ENCODE measurements at regions not wholly inside any gene's neighbourhood (a gene's known extent, or its start where the extent isn't known, plus 50 kb on each side); places are given as distances from the start of the nearest gene placed in this dataset.
"Not testable (repeated sequence)": the region's sequence is repeated elsewhere in the genome, so short reads cannot be mapped to it uniquely, and the experiment has no call there.

DNA sequence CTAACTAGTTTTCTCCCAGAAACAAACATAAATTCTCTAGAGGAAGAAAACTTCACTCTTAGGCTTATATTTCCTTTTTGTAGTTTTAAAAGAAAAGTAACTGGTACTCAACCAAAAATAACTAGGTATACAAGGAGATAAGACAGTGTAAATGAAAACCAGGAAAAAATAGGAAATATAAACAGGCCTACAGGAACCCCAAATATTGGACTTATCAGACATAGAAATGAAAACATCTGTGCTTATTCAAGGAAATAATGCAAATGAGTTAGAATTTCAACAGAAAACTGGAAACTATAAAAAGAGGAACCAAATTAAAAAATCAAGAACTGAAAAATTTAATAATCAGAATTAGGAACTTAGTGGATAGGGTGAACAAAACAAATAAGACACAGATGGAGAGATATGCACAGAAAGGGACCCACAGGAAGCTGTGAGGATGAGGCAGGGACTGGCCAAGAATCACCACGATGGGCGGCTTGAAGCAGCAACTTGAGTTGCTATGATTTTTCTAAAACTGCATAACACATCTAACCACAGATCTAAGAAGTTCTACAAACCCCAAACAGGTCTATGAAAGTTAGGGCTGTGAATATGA, 67.5 kb upstream of the ACTRT2 start:
- H3K4me1 ChIP-seq, result peaks cover 0 to 26% (median 6%) of the 10 kb centered on the region in 4 donors
- H3K4me3 ChIP-seq, result no peak overlapping the region
- intact Hi-C loops (cut with DNase I; ENCODE audit: low total_unique reads), result no loop called here
- TF ChIP-seq, protein P1, sequence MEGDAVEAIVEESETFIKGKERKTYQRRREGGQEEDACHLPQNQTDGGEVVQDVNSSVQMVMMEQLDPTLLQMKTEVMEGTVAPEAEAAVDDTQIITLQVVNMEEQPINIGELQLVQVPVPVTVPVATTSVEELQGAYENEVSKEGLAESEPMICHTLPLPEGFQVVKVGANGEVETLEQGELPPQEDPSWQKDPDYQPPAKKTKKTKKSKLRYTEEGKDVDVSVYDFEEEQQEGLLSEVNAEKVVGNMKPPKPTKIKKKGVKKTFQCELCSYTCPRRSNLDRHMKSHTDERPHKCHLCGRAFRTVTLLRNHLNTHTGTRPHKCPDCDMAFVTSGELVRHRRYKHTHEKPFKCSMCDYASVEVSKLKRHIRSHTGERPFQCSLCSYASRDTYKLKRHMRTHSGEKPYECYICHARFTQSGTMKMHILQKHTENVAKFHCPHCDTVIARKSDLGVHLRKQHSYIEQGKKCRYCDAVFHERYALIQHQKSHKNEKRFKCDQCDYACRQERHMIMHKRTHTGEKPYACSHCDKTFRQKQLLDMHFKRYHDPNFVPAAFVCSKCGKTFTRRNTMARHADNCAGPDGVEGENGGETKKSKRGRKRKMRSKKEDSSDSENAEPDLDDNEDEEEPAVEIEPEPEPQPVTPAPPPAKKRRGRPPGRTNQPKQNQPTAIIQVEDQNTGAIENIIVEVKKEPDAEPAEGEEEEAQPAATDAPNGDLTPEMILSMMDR (IDR thresholded peaks at IDR 0.05), result no peak
- peaks cover 0 to 7% of the 10 kb centered on the region in 2 donors for H3K27me3 ChIP-seq
- H3K27ac ChIP-seq, result no peak overlapping the region
- peaks cover 0 to 18% (median 6%) of the 10 kb centered on the region in 3 donors for H3K9me3 ChIP-seq
- DNase-seq, result no peak
- H3K36me3 ChIP-seq, result no peaks in the 10 kb centered on the region

DNA sequence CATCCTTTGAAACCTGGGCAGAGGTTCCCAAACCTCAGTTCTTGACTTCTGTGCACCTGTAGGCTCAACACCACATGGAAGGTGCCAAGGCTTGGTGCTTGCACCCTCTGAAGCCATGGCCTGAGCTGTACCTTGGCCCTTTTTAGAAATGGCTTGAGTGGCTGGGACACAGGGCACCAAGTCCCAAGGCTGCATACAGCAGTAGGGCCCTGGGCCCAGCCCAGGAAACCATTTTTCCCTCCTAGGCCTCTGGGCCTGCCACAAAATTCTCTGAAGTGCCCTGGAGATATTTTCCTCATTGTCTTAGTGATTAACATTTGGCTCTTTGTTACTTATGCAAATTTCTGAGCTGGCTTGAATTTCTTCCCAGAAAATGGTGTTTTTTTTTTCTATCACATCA, 65.6 kb upstream of the ACTRT2 start:
- peaks cover 0 to 14% (median 3%) of the 10 kb centered on the region in 4 donors for H3K4me1 ChIP-seq
- no peaks in the 10 kb centered on the region for H3K36me3 ChIP-seq
- H3K27me3 ChIP-seq, result peaks cover 0 to 7% of the 10 kb centered on the region in 2 donors
- intact Hi-C loops (cut with DNase I; ENCODE audit: low total_unique reads), result no loop called here
- no peak overlapping the region for H3K4me3 ChIP-seq
- H3K27ac ChIP-seq, result no peak overlapping the region
- no peak for DNase-seq
- TF ChIP-seq, protein P1 (IDR thresholded peaks at IDR 0.05), result no peak
- H3K9me3 ChIP-seq, result peaks cover 0 to 18% (median 6%) of the 10 kb centered on the region in 3 donors

DNA sequence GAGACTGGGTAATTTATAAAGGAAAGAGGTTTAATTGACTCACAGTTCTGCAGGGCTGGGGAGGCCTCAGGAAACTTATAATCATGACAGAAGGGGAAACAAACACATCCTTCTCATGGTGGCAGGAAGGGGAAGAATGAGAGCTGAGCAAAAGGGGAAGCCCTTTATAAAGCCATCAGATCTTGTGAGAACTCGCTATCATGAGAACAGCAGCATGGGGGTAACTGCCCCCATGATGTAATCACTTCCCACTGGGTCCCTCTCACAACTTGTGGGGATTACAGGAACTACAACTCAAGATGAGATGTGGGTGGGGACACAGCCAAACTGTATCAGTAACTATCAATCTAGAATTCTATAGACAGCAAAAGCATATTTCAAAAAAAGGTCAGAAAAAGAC, 64.7 kb upstream of the ACTRT2 start:
- peaks cover 0 to 18% (median 6%) of the 10 kb centered on the region in 3 donors for H3K9me3 ChIP-seq
- H3K27me3 ChIP-seq, result peaks cover 0 to 11% of the 10 kb centered on the region in 2 donors
- peaks cover 0 to 5% (median 2%) of the 10 kb centered on the region in 4 donors for H3K4me1 ChIP-seq
- intact Hi-C loops (cut with DNase I; ENCODE audit: low total_unique reads), result no loop called here
- no peaks in the 10 kb centered on the region for H3K36me3 ChIP-seq
- H3K27ac ChIP-seq, result no peak overlapping the region
- TF ChIP-seq, protein P1 (IDR thresholded peaks at IDR 0.05), result no peak
- DNase-seq, result no peak
- no peak overlapping the region for H3K4me3 ChIP-seq

DNA sequence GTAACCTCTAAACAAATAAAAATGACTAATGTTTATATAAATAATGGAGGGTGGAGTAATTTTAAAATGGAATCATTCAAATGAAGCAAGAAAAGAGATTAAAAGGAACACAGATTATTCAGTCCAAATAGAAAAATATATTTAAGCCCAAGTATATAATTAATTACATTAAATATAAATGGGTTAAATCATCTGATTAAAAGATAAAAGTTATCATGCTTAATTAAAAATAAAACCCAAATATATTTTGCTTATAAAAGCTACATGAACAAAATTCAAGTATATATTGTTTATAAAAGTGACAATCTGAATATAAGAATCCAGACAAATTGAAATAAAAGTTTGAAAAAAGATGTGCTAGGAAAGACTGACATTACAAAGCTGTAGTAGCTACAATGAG, 63.9 kb upstream of the ACTRT2 start:
- Histone ChIP-seq H3K27me3 (peaks cover 0 to 11% of the 10 kb centered on the region in 2 donors), H3K4me3 (no peak overlapping the region), H3K9me3 (peaks cover 0 to 18% (median 6%) of the 10 kb centered on the region in 3 donors), H3K4me1 (no peaks in the 10 kb centered on the region), H3K27ac (no peak overlapping the region), H3K36me3 (no peaks in the 10 kb centered on the region)
- TF ChIP-seq, protein P1 (IDR thresholded peaks at IDR 0.05), result no peak
- intact Hi-C loops (cut with DNase I; ENCODE audit: low total_unique reads), result no loop called here
- DNase-seq, result no peak

DNA sequence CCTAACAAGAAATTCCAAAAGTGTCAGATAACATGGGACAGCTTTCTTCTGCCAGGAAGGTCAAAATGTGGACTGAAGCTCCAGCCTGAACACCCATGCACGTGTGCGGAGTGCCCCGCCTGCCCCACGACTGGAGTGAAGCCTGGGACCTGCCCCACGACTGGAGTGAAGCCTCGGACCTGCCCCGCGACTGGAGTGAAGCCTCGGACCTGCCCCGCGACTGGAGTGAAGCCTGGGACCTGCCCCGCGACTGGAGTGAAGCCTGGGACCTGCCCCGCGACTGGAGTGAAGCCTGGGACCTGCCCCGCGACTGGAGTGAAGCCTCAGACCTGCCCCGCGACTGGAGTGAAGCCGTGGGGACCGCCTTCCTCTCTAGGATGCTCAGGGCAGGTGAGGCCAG, 61.4 kb upstream of the ACTRT2 start:
- H3K27ac ChIP-seq; H3K36me3 ChIP-seq; H3K4me3 ChIP-seq; intact Hi-C loops (cut with DNase I; ENCODE audit: low total_unique reads): not testable (repeated sequence)
- Histone ChIP-seq H3K4me1 (peaks cover 0 to 17% (median 0%) of the 10 kb centered on the region in 4 donors), H3K27me3 (peaks cover 0 to 11% of the 10 kb centered on the region in 2 donors), H3K9me3 (peaks cover 0 to 12% (median 6%) of the 10 kb centered on the region in 3 donors)
- peak in 1 of 2 donors; percentile 37 for DNase-seq

DNA sequence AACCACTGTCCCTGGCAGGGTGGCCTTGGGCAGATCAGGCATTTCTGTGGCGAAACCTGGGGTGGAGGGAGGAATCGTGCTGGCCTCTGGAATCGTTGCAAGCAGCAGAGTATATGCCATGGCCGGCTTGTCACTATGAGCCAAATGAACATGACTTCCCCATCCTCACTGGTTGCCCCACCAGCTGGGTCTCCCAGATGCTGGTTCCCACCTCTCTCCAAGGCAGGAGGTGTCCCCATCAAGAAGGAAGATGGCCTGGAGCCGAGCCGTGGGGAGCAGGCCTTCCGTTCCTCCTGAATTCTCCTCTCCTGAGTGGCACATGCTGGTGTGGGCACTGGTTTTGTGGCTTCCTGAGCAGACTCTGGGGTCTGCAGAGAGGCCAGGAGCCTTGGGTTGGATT, 60.2 kb upstream of the ACTRT2 start:
- intact Hi-C loops (cut with DNase I; ENCODE audit: low total_unique reads), result no loop called here
- Histone ChIP-seq H3K4me3 (no peak overlapping the region), H3K36me3 (no peaks in the 10 kb centered on the region), H3K27ac (no peak overlapping the region), H3K4me1 (peaks cover 0 to 17% (median 0%) of the 10 kb centered on the region in 4 donors), H3K27me3 (peaks cover 0 to 11% of the 10 kb centered on the region in 2 donors), H3K9me3 (peaks cover 0 to 12% (median 6%) of the 10 kb centered on the region in 3 donors)
- TF ChIP-seq, protein P1 (IDR thresholded peaks at IDR 0.05), result no peak
- DNase-seq, result peak in 1 of 2 donors; percentile 58
